Fibroblast of villous mesenchyme (primary cell): ENCODE measurements at regions not wholly inside any gene's neighbourhood (a gene's known extent, or its start where the extent isn't known, plus 50 kb on each side); places are given as distances from the start of the nearest gene placed in this dataset.

ENCODE experiments used
- DNase-seq: peaks from one replicate; pipeline ENCODE4 v3.0.0-alpha.2; 2010; ENCODE audit warnings: low read depth
- H3K4me3 ChIP-seq: 2 replicates; pipeline ENCODE4 v1.5.1; 2011; ENCODE audit warnings: low read depth, mild to moderate bottlenecking, low read length
- CTCF ChIP-seq: IDR thresholded peaks from 2 replicates; pipeline ENCODE4 v1.5.1; 2012; ENCODE audit warnings: low read depth, mild to moderate bottlenecking, low read length; ENCODE audit not compliant: insufficient read depth

DNA sequence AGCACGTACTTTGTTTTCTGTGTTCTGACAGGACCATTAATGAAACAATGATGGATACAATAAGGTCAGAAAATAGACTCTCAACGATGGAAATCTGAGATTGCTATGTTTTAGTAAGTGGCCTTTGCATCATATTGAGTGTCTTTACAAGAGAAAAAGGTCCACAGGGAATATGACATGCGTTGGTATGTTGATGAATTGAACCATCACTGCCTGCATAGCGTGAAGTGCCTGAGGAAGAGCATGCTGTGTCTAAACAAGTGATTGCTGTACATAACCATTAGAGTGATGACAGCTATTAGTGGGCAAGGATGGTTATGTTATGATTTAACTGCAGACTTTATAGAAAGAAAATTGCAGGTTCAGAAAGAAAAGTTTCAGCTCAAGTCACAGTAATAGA, 623.2 kb downstream of the SLITRK5 start:
- no peak for DNase-seq

DNA sequence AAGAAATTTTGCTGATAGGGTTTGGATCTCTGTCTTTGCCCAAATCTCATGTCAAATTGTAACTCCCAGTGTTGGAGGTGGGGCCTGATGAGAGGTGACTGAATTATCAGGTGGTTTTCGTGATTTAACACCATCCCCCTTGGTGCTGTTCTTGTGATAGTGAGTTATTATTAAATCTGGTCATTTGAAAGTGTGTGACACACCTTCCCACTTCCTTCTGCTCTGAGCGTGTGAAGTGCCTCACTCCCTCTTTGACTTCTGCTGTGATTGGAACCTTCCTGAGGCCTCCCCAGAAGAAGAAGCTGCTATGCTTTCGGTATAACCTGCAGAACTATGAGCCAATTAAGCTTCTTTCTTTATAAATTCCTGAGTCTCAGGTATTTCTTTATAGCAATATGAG, 632.0 kb downstream of the SLITRK5 start:
- no peak for DNase-seq
- TF ChIP-seq CTCF = no peak
- H3K4me3 ChIP-seq = no peak overlapping the region

More for the DNA sequence above, 623.2 kb downstream of the SLITRK5 start:
- no peak for TF ChIP-seq CTCF
- H3K4me3 ChIP-seq = no peak overlapping the region

- TF ChIP-seq CTCF = no peak
- no peak for DNase-seq
- no peak overlapping the region for H3K4me3 ChIP-seq
Observed at GRCh38 chr13:88303605-88304004, 632.4 kb downstream of the SLITRK5 start.

DNA sequence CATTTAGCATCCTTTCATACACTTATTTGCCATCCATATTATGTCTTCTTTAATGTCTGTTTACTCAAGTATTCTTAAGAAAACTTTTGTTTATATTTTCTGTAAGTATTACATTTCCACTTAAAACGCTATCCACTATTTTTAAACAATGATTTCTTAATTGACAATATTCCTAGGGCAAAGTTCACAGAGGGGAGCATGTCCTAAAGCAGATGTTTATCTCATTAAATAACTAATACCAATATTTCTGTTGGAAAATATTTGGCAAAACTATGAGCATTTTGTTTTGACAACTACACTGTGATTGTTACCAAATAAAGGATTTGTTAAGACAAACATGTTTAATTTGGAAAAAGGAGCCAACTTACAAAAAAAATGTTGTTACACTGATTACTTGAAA, 643.3 kb downstream of the SLITRK5 start:
- DNase-seq = no peak
- no peak for TF ChIP-seq CTCF
- H3K4me3 ChIP-seq = no peak overlapping the region

GRCh38 chr13:88329066-88329465, 657.9 kb downstream of the SLITRK5 start:
- no peak for DNase-seq
- H3K4me3 ChIP-seq = no peak overlapping the region
- no peak for TF ChIP-seq CTCF

DNA sequence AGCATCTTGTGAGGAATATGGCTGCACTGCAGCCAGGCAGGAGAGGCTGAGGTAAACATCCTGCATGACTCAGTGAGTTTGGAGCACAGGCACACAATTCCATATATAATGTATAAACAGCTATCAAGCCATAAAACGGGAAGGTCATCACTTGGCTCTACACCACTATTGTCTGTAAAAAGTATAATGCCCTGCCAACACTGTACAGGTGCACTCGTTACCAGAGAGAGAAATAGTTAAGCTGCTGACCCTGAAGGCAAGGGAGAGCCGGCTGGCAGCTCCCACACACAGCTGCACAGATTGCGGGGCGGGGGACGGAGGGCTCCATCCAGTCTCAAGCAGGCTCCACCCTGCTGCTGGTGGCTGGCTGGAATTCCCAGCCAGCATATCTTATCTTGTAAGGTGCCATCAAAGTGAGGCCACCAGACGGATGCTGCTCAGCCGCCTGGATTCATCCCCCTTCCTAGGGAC, 668.1 kb downstream of the SLITRK5 start:
- no peak overlapping the region for H3K4me3 ChIP-seq
- DNase-seq = no peak
- no peak for TF ChIP-seq CTCF

GRCh38 chr13:88345171-88345847, 674.1 kb downstream of the SLITRK5 start:
- H3K4me3 ChIP-seq = no peak overlapping the region
- TF ChIP-seq CTCF = no peak
- DNase-seq = no peak
